ENCODE measurements at regions not wholly inside any gene's neighbourhood (a gene's known extent, or its start where the extent isn't known, plus 50 kb on each side); places are given as distances from the start of the nearest gene placed in this dataset.

DNA sequence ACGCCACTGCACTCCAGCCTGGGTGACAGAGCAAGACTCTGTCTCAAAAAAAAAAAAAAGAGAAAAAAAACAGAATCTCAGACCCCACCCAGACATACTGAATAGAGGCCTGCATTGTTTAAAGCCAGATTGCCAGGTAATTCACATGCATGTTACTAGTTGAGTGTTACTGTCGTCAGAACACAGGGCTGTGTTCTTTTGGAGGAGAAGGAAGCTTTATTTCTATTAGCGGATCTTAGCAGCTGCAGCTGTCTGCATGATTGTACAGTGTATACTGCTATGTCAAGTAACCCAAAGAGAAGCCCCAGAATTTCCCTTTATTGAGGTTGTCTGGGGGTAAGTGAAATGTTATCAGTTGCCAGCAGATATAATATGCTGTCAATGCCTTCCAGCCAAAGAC is 496.6 kb upstream of the NAALADL2 start:
- Histone ChIP-seq H3K4me1 (ENCODE audit: control insufficient read depth in 1 of 2, insufficient read depth in 2 of 2, low read depth in 1 of 2, low read length in 1 of 2) (no peaks in the 10 kb centered on the region), H3K27ac (ENCODE audit: low read depth in 2 of 2, low read length in 1 of 2) (no peak overlapping the region), H3K79me2 (ENCODE audit: insufficient read depth) (no peaks in the 10 kb centered on the region), H3K9me3 (no peaks in the 10 kb centered on the region), H3K4me3 (ENCODE audit: low read depth in 2 of 2, low read length in 1 of 2) (no peak overlapping the region), H3K9ac (no peak overlapping the region), H3K27me3 (ENCODE audit: insufficient read depth) (no peaks in the 10 kb centered on the region), H3K36me3 (replicated peaks in 1 of 2; ENCODE audit: control insufficient read depth in 1 of 2, insufficient read depth in 2 of 2, low read length in 1 of 2) (no peaks in the 10 kb centered on the region), H3F3A (replicated peaks; ENCODE audit: insufficient read depth) (no peaks in the 10 kb centered on the region), H4K20me1 (ENCODE audit: insufficient read depth) (no peaks in the 10 kb centered on the region), H3K4me2 (no peak overlapping the region), H2AFZ (ENCODE audit: low read depth) (no peak overlapping the region), H3K9me2 (no peaks in the 10 kb centered on the region)
- 88% methylated on average over 3 of the region's 3 CpGs for WGBS (ENCODE audit: low lambda C conversion rate)
- ChIA-PET CTCF (no interaction called here), POLR2A (no interaction called here)
- no peak for DNase-seq
- no peak for TF ChIP-seq EZH2phosphoT487 (IDR thresholded peaks at IDR 0.05; ENCODE audit: borderline replicate concordance, low read depth)
- no peak for TF ChIP-seq RFX5 (IDR thresholded peaks at IDR 0.05; ENCODE audit: low read length)
- no peak for TF ChIP-seq SIN3A (IDR thresholded peaks at IDR 0.05; ENCODE audit: borderline replicate concordance, low read depth, low read length)
- TF ChIP-seq FOXM1 (IDR thresholded peaks at IDR 0.05; ENCODE audit: low read depth), result no peak
- no peak for TF ChIP-seq MXI1 (IDR thresholded peaks at IDR 0.05; ENCODE audit: low read depth, low read length)
- no peak for TF ChIP-seq NRF1 (IDR thresholded peaks at IDR 0.05; ENCODE audit: low read depth, low read length)
- TF ChIP-seq, protein P1, sequence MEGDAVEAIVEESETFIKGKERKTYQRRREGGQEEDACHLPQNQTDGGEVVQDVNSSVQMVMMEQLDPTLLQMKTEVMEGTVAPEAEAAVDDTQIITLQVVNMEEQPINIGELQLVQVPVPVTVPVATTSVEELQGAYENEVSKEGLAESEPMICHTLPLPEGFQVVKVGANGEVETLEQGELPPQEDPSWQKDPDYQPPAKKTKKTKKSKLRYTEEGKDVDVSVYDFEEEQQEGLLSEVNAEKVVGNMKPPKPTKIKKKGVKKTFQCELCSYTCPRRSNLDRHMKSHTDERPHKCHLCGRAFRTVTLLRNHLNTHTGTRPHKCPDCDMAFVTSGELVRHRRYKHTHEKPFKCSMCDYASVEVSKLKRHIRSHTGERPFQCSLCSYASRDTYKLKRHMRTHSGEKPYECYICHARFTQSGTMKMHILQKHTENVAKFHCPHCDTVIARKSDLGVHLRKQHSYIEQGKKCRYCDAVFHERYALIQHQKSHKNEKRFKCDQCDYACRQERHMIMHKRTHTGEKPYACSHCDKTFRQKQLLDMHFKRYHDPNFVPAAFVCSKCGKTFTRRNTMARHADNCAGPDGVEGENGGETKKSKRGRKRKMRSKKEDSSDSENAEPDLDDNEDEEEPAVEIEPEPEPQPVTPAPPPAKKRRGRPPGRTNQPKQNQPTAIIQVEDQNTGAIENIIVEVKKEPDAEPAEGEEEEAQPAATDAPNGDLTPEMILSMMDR (IDR thresholded peaks at IDR 0.05), result no peak
- no peak for TF ChIP-seq EP300 (IDR thresholded peaks at IDR 0.05; ENCODE audit: borderline replicate concordance in 1 of 2, low read depth in 1 of 2, low read length in 1 of 2)
- TF ChIP-seq NFIC (IDR thresholded peaks at IDR 0.05; ENCODE audit: borderline replicate concordance), result no peak
- TF ChIP-seq FOXJ3 (CRISPR knock-in tag; IDR thresholded peaks at IDR 0.05), result no peak
- TF ChIP-seq MEF2A (IDR thresholded peaks at IDR 0.05; ENCODE audit: borderline replicate concordance, low read depth), result no peak
- no peak for TF ChIP-seq GABPA (IDR thresholded peaks at IDR 0.05; ENCODE audit: low read depth)
- no peak for TF ChIP-seq RCOR1 (IDR thresholded peaks at IDR 0.05; ENCODE audit: low read length)
- no peak for TF ChIP-seq TEAD4 (IDR thresholded peaks at IDR 0.05; ENCODE audit: borderline replicate concordance, insufficient read depth)
- TF ChIP-seq, protein P2, sequence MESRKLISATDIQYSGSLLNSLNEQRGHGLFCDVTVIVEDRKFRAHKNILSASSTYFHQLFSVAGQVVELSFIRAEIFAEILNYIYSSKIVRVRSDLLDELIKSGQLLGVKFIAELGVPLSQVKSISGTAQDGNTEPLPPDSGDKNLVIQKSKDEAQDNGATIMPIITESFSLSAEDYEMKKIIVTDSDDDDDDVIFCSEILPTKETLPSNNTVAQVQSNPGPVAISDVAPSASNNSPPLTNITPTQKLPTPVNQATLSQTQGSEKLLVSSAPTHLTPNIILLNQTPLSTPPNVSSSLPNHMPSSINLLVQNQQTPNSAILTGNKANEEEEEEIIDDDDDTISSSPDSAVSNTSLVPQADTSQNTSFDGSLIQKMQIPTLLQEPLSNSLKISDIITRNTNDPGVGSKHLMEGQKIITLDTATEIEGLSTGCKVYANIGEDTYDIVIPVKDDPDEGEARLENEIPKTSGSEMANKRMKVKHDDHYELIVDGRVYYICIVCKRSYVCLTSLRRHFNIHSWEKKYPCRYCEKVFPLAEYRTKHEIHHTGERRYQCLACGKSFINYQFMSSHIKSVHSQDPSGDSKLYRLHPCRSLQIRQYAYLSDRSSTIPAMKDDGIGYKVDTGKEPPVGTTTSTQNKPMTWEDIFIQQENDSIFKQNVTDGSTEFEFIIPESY (IDR thresholded peaks at IDR 0.05; ENCODE audit: borderline replicate concordance, low read depth), result no peak
- no peak for TF ChIP-seq JUND (IDR thresholded peaks at IDR 0.05)

DNA sequence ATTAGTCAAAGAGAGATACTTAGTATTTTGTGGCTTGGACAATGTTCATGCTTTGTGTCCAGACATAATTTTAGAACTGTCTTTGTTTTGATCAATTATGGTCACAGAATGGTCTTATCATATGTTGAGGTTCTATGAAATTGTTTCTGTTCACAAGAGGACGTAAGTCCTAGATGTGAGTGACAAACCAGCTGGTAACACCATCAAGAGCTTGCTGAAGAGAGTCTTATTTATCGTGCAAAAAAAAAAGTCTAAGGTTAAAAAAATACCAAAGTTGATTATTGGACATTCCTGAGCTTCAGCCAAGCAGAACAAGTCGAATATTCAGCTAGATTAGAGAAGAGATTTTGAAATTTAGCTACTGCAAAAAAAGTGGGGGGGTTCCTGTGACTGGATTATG is 495.9 kb upstream of the NAALADL2 start:
- WGBS (ENCODE audit: low lambda C conversion rate), result 29% methylated on average over 3 of the region's 3 CpGs
- no peak for DNase-seq
- TF ChIP-seq RFX5 (IDR thresholded peaks at IDR 0.05; ENCODE audit: low read length), result no peak
- TF ChIP-seq SMC3 (IDR thresholded peaks at IDR 0.05; ENCODE audit: low read depth, low read length), result no peak
- TF ChIP-seq NRF1 (IDR thresholded peaks at IDR 0.05; ENCODE audit: low read depth, low read length), result no peak
- TF ChIP-seq, protein P3, sequence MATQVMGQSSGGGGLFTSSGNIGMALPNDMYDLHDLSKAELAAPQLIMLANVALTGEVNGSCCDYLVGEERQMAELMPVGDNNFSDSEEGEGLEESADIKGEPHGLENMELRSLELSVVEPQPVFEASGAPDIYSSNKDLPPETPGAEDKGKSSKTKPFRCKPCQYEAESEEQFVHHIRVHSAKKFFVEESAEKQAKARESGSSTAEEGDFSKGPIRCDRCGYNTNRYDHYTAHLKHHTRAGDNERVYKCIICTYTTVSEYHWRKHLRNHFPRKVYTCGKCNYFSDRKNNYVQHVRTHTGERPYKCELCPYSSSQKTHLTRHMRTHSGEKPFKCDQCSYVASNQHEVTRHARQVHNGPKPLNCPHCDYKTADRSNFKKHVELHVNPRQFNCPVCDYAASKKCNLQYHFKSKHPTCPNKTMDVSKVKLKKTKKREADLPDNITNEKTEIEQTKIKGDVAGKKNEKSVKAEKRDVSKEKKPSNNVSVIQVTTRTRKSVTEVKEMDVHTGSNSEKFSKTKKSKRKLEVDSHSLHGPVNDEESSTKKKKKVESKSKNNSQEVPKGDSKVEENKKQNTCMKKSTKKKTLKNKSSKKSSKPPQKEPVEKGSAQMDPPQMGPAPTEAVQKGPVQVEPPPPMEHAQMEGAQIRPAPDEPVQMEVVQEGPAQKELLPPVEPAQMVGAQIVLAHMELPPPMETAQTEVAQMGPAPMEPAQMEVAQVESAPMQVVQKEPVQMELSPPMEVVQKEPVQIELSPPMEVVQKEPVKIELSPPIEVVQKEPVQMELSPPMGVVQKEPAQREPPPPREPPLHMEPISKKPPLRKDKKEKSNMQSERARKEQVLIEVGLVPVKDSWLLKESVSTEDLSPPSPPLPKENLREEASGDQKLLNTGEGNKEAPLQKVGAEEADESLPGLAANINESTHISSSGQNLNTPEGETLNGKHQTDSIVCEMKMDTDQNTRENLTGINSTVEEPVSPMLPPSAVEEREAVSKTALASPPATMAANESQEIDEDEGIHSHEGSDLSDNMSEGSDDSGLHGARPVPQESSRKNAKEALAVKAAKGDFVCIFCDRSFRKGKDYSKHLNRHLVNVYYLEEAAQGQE (IDR thresholded peaks at IDR 0.05; ENCODE audit: low read depth, low read length), result no peak
- no peak for TF ChIP-seq SIN3A (IDR thresholded peaks at IDR 0.05; ENCODE audit: borderline replicate concordance, low read depth, low read length)
- H3K9me3 ChIP-seq, result no peaks in the 10 kb centered on the region
- no peaks in the 10 kb centered on the region for H3K79me2 ChIP-seq (ENCODE audit: insufficient read depth)
- no peaks in the 10 kb centered on the region for H3K9me2 ChIP-seq
- no peaks in the 10 kb centered on the region for H3K27me3 ChIP-seq (ENCODE audit: insufficient read depth)
- H3F3A ChIP-seq (replicated peaks; ENCODE audit: insufficient read depth), result no peaks in the 10 kb centered on the region
- H4K20me1 ChIP-seq (ENCODE audit: insufficient read depth), result no peaks in the 10 kb centered on the region
- H3K9ac ChIP-seq, result no peak overlapping the region
- ChIA-PET CTCF (no interaction called here), POLR2A (no interaction called here)
- H2AFZ ChIP-seq (ENCODE audit: low read depth), result no peak overlapping the region
- no peak overlapping the region for H3K27ac ChIP-seq (ENCODE audit: low read depth in 2 of 2, low read length in 1 of 2)
- H3K4me3 ChIP-seq (ENCODE audit: low read depth in 2 of 2, low read length in 1 of 2), result no peak overlapping the region
- H3K4me2 ChIP-seq, result no peak overlapping the region
- no peaks in the 10 kb centered on the region for H3K4me1 ChIP-seq (ENCODE audit: control insufficient read depth in 1 of 2, insufficient read depth in 2 of 2, low read depth in 1 of 2, low read length in 1 of 2)
- no peaks in the 10 kb centered on the region for H3K36me3 ChIP-seq (replicated peaks in 1 of 2; ENCODE audit: control insufficient read depth in 1 of 2, insufficient read depth in 2 of 2, low read length in 1 of 2)
